ENCODE measurements at regions not wholly inside any gene's neighbourhood (a gene's known extent, or its start where the extent isn't known, plus 50 kb on each side); places are given as distances from the start of the nearest gene placed in this dataset.

DNA sequence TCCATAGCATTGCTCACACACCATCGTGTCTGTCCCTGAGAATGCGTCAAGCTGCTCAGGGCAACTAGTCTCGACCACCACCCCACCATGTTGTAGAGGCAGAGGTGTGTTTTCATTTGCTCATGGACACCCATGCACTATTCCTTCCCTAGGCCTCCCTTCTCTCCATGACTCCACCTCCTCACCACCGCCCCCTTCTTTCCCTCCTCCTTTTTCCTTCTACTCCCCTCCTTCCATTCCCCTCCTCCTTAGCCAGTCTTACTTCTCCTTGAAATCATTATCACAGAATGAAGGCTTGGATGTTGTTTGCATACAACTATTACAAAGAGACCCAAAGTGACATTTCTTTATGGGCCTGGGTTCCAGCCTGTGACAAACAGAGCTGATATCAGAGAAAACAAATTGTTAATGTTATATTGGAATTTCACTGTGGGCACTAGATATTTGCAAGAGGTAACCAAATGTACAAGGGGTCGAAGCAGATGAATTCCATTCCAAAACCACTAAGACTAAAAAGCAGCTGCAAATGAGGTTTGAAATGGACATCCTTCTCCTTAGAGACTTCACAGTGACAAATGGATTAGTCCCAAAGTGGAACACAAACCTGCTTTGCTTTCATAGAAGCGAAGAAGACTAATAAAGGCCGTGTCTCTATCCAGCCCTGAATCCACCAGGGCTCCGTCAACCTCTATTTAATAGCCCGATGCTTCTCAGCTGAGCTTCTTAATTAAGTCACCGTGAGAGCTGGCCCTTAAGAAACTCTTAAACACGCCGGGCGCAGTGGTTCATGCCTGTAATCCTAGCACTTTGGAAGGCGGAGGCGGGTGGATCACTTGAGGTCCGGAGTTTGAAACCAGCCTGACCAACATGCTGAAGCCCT lies 275.8 kb upstream of the SULF2 start:
- DNase-seq (ENCODE audit: low read depth): no peak
- TF ChIP-seq, protein P1, sequence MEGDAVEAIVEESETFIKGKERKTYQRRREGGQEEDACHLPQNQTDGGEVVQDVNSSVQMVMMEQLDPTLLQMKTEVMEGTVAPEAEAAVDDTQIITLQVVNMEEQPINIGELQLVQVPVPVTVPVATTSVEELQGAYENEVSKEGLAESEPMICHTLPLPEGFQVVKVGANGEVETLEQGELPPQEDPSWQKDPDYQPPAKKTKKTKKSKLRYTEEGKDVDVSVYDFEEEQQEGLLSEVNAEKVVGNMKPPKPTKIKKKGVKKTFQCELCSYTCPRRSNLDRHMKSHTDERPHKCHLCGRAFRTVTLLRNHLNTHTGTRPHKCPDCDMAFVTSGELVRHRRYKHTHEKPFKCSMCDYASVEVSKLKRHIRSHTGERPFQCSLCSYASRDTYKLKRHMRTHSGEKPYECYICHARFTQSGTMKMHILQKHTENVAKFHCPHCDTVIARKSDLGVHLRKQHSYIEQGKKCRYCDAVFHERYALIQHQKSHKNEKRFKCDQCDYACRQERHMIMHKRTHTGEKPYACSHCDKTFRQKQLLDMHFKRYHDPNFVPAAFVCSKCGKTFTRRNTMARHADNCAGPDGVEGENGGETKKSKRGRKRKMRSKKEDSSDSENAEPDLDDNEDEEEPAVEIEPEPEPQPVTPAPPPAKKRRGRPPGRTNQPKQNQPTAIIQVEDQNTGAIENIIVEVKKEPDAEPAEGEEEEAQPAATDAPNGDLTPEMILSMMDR (IDR thresholded peaks at IDR 0.05; ENCODE audit: low read length, missing control alignments): no peak
- H3K4me3 ChIP-seq (replicated peaks; ENCODE audit: low read depth, low read length): no peak overlapping the region

DNA sequence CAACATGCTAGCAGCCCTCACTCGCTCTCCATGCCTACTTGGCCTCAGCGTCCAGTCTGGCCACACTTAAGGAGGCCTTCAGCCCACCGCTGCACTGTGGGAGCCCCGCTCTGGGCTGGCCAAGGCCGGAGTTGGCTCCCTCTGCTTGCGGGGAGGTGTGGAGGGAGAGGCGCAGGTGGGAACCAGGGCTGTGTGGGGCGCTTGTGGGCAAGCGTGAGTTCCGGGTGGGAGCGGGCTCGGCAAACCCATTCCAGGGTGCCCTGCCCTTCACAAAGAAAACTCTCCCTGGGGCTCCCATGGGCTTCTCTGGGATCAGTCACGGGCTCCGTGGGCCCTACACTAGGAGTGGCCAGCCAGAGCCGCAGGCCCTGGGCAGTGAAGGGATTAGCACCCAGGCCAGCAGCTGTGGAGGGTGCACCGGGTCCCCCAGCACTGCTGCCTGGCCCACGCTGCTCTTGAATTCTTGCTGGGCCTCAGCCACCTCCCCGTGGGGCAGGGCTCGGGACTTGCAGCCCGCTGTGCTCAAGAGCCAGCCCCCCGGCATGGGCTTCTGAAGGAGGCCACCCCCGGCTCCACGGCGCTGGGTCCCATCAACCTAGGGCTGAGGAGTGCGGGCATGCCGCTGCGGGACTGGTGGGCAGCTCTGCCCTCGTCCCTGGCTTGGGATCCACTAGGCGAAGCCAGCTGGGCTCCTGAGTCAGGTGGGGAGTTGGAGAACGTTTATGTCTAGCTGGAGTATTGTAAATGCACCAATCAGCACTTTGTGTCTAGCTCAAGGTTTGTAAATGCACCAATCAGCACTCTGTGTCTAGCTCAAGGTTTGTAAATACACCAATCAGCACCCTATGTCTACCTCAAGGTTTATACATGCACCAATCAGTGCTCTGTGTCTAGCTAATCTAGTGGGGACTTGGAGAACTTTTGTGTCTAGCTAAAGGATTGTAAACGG lies 273.6 kb upstream of the SULF2 start:
- TF ChIP-seq, protein P1 (IDR thresholded peaks at IDR 0.05; ENCODE audit: low read length, missing control alignments): no peak
- H3K4me3 ChIP-seq (replicated peaks; ENCODE audit: low read depth, low read length): no peak overlapping the region
- no peak for DNase-seq (ENCODE audit: low read depth)

DNA sequence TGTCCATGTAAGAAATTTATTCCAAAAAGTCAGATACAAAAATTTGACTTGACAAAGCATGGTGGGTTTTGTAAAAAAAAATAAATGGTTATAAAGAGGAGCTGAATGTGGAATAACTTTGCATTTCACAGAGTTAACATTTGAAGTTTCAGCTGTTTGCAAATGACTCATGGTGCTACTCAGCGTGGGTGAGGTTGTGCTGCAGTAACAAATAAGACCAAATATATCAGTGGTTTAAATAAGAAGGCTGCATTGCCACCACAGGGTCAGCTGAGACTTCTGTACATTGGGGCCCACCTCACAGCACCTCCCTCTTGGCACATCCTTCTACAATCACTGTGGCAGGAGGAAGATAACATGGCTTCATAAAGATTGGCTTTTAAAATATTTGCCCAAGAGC lies 272.5 kb upstream of the SULF2 start:
- H3K4me3 ChIP-seq (replicated peaks; ENCODE audit: low read depth, low read length): no peak overlapping the region
- TF ChIP-seq, protein P1 (IDR thresholded peaks at IDR 0.05; ENCODE audit: low read length, missing control alignments): no peak
- no peak for DNase-seq (ENCODE audit: low read depth)

DNA sequence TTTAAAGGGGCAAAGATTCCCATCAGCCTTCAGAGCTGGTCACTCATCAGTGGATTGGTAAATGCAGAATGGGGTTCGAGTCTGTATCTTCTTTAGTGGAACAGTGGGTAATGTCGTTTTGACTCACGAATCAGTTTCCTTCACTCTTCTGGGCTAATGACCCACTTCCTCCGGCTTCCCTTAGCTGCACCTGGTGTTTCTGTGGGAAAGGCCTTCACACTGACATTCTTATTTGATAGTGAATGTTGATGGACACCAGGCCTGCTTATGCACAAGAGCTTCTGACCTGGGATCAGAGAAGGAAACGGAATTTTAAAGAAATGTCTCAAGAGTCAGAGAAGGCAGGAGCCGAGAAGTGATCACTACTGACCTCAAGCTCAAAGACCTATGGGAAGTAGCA lies 272.0 kb upstream of the SULF2 start:
- H3K4me3 ChIP-seq (replicated peaks; ENCODE audit: low read depth, low read length): no peak overlapping the region
- no peak for DNase-seq (ENCODE audit: low read depth)
- TF ChIP-seq, protein P1 (IDR thresholded peaks at IDR 0.05; ENCODE audit: low read length, missing control alignments): no peak

DNA sequence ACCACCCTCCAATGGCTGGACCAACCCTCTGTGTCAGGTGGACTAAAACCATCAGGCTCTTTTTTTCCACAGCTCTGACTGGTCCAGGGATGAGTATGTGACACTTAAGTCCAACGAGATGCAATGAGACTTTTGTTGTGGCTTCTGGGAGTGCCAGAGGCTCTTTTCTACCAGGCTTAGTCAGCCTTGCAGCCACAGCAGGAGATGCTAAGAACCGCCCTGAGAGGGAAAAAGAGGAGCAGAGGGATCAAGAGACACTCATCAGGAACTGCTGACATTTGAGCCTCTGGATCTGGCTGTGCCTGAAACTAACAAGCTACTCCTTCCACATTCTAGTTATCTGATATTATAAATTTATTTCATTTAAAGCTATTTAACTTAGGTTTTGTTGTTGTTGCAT lies 270.9 kb upstream of the SULF2 start:
- TF ChIP-seq, protein P1 (IDR thresholded peaks at IDR 0.05; ENCODE audit: low read length, missing control alignments): no peak
- no peak overlapping the region for H3K4me3 ChIP-seq (replicated peaks; ENCODE audit: low read depth, low read length)
- DNase-seq (ENCODE audit: low read depth): no peak

DNA sequence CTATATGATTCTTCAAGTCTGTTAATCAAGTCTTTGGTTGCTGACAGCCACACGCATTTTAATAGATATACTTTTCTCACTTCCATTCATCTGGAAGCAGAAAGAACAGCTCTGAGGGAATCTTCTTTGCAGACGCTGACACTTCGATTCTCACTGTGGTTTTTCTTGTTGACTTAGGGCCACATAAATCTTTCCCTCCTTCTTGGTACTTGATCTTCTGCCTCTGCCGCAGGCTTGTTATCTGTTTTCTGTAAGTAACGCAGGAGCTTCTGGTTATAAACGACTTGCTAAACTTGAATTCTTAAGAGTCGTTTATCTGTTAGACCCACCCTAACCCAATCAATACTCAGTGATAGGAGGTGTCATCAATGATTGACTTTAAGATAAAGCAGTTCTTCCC lies 268.8 kb upstream of the SULF2 start:
- no peak overlapping the region for H3K4me3 ChIP-seq (replicated peaks; ENCODE audit: low read depth, low read length)
- TF ChIP-seq, protein P1 (IDR thresholded peaks at IDR 0.05; ENCODE audit: low read length, missing control alignments): no peak
- DNase-seq (ENCODE audit: low read depth): no peak

All from fibroblast of pulmonary artery (primary cell).